Right lobe of liver (tissue), 4 donors: ENCODE measurements at regions not wholly inside any gene's neighbourhood (a gene's known extent, or its start where the extent isn't known, plus 50 kb on each side); places are given as distances from the start of the nearest gene placed in this dataset.

Experiments
- CTCF ChIP-seq, 4 donors: fragments of 200-600 bp in 3 of 4; fragments of 450-650 bp in 1 of 4; IDR thresholded peaks; one replicate each; pipeline versions ENCODE4 v1.5.1 to v1.8.0; 2016 to 2022; ENCODE audit warnings: antibody characterized with exemption in 4 of 4, mild to moderate bottlenecking in 2 of 4
- POLR2A ChIP-seq: fragments of 450-650 bp; IDR thresholded peaks from one replicate; pipeline ENCODE4 v1.6.1; 2017; ENCODE audit warnings: antibody characterized with exemption, mild to moderate bottlenecking
- donor health status: DM: no; HTN: no; CAD: no.
- donor health status: DM: no; HTN: no; CAD: no.
- donor health status: DM: no; HTN: yes; CAD: no.

DNA sequence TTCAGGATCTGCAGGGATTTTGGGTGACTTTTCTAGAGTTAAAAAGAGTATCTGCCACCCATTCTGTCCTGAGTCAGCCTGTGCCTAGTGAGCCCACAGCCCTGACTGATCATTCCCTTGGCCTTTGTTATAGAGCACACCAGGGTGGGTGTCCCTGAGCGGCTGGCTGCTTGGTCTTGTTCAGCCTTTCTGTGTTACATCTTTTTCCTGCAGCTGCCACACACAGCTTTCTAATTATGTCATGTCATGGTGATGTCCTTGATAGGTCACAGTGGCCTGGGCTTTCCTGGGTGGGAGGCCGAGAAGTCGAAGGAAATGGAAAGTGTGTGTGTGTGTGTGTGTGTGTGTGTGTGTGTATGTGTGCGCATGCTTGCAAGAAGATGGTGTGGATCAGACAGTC is 293.2 kb upstream of the CRY1 start:
- TF ChIP-seq CTCF (IDR thresholded peaks at IDR 0.05) (no peak), POLR2A (no peak)
